AG10803 (cell line): ENCODE measurements at regions not wholly inside any gene's neighbourhood (a gene's known extent, or its start where the extent isn't known, plus 50 kb on each side); places are given as distances from the start of the nearest gene placed in this dataset.
A peak's percentile ranks its signal among the peaks of the same experiment; 100 is the strongest.

ENCODE experiments used
- DNase-seq: peaks from one replicate; pipeline ENCODE4 v3.0.0; 2010; ENCODE audit warnings: low read depth
- H3K4me3 ChIP-seq: 2 replicates; pipeline ENCODE4 v1.5.1; 2011; ENCODE audit warnings: mild to moderate bottlenecking, low read length, control low read depth
- CTCF ChIP-seq: conservative IDR thresholded peaks from 2 replicates; pipeline ENCODE4 v1.5.1; 2011; ENCODE audit warnings: mild to moderate bottlenecking, low read length, control low read depth, inconsistent platforms

- TF ChIP-seq CTCF = no peak
- DNase-seq = no peak
- no peak overlapping the region for H3K4me3 ChIP-seq
These were observed 898.3 kb upstream of the ADGRB3 start for GRCh38 chr6:67736816-67737215.

- DNase-seq = peak; percentile 0
- H3K4me3 ChIP-seq = no peak overlapping the region
- no peak for TF ChIP-seq CTCF
These were observed 898.9 kb upstream of the ADGRB3 start for GRCh38 chr6:67736161-67736560.

GRCh38 chr6:67735623-67736022, 899.5 kb upstream of the ADGRB3 start:
- no peak for TF ChIP-seq CTCF
- DNase-seq = no peak
- no peak overlapping the region for H3K4me3 ChIP-seq

- H3K4me3 ChIP-seq = no peak overlapping the region
- no peak for TF ChIP-seq CTCF
- no peak for DNase-seq
These were observed 912.2 kb upstream of the ADGRB3 start for GRCh38 chr6:67722861-67723261.

- TF ChIP-seq CTCF = no peak
- no peak for DNase-seq
- H3K4me3 ChIP-seq = no peak overlapping the region
These were observed 917.8 kb upstream of the ADGRB3 start for GRCh38 chr6:67717281-67717680.

GRCh38 chr6:67706388-67706787, 928.7 kb upstream of the ADGRB3 start:
- no peak overlapping the region for H3K4me3 ChIP-seq
- no peak for DNase-seq
- TF ChIP-seq CTCF = no peak

GRCh38 chr6:67698534-67698933, 936.5 kb upstream of the ADGRB3 start:
- TF ChIP-seq CTCF = no peak
- H3K4me3 ChIP-seq = no peak overlapping the region
- DNase-seq = no peak
